Thyroid gland (tissue), 4 donors: ENCODE measurements at regions not wholly inside any gene's neighbourhood (a gene's known extent, or its start where the extent isn't known, plus 50 kb on each side); places are given as distances from the start of the nearest gene placed in this dataset.

Source experiments
- POLR2A ChIP-seq, 2 donors: fragments of 450-650 bp; IDR thresholded peaks; one replicate each; pipeline ENCODE4 v1.6.1; 2017; ENCODE audit warnings: antibody characterized with exemption in 2 of 2, mild to moderate bottlenecking in 2 of 2, moderate library complexity in 1 of 2
- TF ChIP-seq, protein P1 (sequence below), 6 experiments: fragments of 200-600 bp in 3 of 6; fragments of 450-650 bp in 3 of 6; sonication (generic) in 3 of 6; IDR thresholded peaks; one replicate each; pipeline ENCODE4 v1.5.1; 2016 to 2019; ENCODE audit warnings: antibody characterized with exemption in 6 of 6, mild to moderate bottlenecking in 2 of 6, inconsistent platforms in 1 of 6, moderate library complexity in 1 of 6

DNA sequence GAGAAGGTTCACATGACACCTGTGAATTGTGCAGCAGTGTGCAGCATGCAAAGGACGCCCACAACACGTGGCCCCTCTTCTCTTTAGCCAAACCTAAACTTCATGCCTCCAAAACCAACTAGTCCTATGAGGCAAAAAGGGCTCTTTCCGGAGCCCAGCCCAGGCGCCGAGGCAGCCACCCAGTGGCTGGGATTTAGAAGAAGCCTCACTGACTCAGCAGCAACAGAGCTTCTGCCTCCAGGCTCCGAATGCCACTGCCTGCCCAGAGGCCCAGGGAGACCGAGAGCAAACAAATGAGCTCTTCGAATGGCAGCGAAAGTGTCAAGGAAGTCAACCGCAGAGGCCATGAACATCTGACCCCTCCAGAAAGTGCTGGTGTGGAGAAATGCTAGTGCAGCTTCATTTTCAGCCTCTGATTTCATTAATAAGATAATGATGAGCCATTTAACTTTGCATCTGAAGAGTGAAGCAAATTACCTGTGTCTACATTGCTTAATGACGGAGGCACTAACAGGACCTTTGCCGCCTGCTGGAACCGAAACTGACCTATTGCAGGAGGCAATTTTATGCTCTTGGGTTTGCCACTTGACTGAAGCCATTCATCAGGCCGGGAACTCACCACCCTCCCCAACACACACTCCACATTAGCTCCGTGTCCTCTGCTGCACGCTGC lies 157.7 kb upstream of the RPL38 start:
- TF ChIP-seq, protein P1, sequence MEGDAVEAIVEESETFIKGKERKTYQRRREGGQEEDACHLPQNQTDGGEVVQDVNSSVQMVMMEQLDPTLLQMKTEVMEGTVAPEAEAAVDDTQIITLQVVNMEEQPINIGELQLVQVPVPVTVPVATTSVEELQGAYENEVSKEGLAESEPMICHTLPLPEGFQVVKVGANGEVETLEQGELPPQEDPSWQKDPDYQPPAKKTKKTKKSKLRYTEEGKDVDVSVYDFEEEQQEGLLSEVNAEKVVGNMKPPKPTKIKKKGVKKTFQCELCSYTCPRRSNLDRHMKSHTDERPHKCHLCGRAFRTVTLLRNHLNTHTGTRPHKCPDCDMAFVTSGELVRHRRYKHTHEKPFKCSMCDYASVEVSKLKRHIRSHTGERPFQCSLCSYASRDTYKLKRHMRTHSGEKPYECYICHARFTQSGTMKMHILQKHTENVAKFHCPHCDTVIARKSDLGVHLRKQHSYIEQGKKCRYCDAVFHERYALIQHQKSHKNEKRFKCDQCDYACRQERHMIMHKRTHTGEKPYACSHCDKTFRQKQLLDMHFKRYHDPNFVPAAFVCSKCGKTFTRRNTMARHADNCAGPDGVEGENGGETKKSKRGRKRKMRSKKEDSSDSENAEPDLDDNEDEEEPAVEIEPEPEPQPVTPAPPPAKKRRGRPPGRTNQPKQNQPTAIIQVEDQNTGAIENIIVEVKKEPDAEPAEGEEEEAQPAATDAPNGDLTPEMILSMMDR (IDR thresholded peaks at IDR 0.05) = no peak
- no peak for TF ChIP-seq POLR2A (IDR thresholded peaks at IDR 0.05)
